NCI-H226 (cell line): ENCODE measurements at regions not wholly inside any gene's neighbourhood (a gene's known extent, or its start where the extent isn't known, plus 50 kb on each side); places are given as distances from the start of the nearest gene placed in this dataset.
A peak's percentile ranks its signal among the peaks of the same experiment; 100 is the strongest.

Experiments used
- DNase-seq: peaks from one replicate; pipeline ENCODE4 v3.0.0-alpha.2; 2015

DNA sequence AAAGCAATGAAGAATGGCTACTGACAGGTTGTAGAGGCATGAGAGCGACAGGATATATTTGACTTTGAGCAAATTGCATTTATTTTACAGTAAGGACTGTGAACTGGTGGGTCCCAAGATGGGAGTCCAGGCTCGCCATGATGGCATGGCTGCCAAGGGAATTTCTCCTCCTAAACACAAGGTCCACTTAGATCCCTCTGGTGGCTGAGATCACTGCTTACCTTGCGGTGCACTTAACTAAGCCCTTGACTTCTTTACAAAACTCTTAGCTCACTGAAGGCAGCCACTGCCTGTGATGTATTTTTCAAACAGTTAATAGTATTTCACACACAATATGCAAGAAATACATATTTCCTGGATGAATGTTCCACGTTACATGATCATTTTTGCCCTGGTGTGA is 50.3 kb upstream of the SORBS2 start:
- no peak for DNase-seq

DNA sequence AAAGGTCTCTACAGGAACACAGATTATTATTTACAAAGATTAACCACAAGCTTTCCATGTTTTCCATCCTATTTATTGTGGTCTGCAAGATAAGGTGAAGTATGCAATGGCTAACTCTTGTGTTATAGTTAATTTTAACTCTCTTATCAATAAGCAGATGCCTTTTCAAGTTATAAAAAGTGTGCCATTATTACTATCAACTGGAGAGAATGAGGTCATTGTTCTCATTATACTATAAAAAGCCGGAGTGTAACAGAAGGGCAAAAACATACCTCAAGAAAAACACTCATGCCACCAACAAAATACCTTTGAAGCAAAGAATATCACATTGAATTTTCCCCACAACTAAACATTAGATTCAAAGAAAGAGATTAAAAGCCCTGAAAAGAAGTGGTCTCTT is 52.0 kb upstream of the SORBS2 start:
- no peak for DNase-seq

DNA sequence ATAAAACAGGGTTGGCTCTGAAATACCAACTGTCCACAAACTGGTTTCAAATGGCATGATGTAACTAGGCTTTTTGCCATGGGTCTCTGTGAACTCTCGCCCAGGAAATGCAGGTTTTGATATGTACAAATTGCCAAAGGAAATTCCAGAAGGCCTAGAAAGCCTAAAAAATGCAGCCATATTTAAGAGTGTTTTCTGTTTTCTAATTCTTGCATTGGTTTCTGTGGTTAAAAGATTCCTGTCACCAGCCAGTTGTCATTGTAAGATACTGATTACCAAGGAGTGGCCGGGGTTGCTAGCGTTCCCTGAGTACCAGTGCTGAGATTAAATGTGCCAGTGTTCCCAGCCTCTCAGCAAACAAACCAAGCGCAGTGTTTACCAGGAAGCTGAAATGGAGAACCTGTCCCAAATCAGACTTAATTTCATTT is 53.9 kb upstream of the SORBS2 start:
- peak; percentile 67 for DNase-seq

DNA sequence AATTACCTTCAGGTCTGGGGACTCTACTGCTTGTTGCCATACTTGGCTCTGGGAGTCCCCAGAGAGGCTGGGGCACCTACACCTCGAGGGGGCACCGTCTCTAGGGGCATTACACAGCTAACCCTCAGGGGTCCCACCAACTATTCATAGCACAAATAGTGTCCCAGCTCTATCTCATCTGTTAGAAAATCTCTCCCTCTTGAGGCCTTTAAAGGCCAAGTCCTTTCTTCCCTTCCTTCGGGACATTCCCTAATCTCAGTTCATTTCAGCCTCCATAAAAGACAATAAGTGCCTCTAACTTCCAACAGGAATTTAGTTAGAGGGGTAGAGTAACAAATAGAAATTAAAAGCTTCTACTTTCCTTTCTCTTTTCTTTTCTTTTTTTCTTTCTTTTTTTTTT is 55.8 kb upstream of the SORBS2 start:
- no peak for DNase-seq

DNA sequence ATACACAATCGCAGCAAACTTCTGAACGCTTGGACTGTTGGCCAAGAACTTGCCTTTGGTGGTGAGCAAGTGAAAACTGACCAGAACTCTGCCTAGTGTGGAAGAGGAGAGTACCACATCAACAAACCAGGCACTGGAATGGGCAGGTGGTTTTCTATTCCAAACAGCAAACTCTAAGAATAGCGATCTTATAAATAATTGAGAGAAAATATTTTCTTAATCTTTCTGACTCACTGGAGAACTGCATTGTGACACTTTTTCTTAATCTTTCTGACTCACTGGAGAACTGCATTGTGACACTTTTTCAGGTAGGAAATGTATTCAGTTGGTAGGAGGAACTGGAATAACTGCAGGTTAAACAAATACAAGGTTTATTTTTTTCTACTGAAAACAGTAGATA is 57.0 kb upstream of the SORBS2 start:
- no peak for DNase-seq

DNA sequence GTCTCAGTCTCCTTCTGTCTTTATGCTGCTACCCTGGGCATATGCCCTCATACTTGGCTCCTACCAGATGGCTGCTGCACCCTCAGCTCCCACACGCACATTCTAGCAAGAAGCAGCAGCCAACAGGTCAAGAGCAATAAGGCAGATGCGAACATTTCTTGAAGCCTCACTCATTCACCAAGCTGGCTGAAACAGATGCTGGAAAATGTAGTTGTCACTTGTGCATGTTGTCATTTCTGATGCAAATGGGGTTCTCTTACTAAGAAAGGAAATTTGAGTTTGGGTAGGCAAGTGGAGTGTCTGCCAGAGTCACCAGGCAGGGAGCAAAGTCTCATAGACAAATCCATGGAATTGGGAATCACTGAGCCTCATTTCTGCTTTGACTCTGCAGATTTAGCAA is 57.4 kb upstream of the SORBS2 start:
- no peak for DNase-seq

DNA sequence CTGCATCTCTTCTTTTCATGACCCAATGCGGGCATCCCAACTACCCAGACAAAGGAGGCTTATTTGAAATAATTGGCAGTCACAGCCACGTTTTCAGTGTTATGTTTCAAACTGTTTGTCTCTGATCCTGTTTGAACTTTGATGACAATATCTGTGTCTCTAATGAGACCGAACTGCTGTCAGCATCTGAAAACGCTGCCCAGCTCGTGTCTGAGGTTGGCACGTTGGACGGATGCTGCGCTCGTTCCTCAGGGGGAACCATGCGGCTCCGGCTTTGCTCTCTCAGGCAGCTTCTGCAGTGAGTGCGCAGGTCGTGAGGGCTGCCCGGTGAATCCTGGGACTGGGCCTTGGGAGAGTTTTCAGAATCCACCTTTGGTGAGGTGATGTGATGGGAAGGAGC is 58.4 kb upstream of the SORBS2 start:
- DNase-seq, result no peak

DNA sequence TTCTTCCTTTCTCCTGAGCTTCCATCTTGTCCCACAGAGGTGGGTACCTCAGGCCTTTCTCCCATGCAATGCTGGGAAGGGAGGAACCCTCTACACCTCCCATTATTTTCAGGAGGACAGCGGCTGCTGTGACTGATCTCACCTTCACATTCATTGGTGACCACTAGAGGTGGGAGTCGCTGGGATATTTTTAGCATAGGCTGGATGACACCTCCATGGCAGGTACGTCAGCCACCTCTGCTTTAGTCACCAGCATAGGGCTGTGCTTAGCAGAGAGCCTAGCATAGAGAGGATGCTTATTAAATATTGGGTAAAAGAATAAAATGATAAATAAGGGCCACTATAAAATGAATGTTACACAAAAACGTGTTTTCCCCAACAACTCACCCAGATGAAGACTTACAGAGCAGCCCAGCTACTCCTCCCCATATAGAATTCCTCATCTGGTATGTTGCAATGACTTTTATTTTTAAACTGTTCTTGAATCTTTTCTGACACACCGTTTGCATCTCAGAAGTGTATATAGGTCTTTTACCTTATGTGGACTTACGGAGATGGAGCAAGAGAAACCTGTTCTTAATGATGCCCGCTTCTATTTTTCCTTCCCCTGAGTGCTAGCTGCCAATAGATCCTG is 60.9 kb upstream of the SORBS2 start:
- DNase-seq, result no peak

DNA sequence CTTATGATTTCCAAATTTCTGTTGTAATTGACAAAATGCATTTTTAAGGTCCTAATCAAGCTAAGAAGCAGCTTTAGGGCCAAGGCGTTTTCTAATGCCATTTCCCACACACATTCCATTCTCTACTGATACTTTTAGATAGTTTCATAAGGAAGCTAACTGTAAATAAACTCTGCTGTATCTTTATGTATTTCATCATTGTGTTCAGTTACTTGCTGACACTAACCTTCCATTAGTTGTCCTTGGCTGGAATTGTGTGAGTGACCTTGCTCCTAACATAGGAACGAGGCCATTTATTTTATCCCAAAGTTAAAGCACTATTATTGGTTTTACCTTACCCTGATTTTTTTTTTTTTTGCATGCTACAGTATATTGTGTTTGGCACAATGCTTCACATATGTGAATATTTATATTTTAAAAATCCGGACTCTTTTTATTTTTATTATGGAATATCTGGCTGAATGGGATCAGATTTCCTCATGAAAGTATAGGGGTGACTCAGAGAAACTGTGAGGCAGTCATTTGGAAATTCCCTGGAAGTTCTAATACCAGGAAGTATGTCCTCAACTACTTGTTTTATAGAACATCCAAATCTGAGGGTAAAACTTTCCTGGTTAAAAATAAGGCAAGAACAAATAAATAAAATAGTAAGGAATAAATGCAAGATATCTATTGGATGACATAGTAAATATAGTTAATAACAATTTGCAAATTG is 62.7 kb upstream of the SORBS2 start:
- DNase-seq, result peak; percentile 42

DNA sequence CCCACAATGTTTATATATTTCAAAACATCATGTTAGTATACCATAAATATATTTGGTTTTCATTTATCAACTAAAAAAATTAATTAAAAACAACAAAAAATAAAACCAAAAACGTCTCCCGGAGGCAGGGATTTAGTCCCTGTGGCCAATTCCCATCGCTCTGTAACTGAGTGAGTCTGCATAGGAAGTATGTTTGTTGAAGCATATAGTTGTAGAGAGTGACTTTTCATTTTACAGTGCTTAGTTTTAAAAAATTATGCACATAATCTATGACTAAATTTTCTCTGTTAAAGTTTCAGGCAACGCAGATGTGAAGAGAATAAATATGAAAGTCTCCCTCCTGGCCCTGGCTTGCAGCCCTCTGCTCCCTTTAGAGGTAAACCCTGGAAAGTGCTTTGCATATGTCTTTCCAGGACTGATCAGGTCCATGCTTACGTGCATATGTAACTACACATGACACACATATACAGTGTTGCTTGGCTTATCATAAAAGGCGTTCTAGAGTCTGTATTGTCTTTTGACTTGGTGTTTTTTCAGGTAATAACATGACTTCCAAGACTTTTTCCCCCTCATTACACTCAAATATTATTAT is 63.4 kb upstream of the SORBS2 start:
- no peak for DNase-seq

DNA sequence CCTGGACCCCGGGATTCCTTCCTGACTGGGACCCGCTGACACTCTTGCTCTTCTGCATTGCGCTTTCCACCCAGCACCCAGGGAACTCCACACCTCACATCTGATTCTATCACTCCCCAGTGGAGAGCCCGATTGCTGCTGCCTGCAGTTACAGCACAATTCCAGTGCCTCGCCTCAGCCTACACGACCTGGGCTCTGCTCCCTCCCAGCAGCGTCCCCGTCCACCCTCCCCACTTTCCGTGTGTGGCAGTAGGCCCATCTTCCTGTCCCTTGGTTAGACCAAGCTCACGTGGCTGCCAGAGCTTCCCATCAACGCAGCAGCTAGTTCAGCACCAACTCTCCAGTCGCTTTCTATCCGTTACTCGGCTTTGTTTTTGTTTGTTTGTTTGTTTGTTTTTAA is 66.6 kb upstream of the SORBS2 start:
- DNase-seq, result no peak

DNA sequence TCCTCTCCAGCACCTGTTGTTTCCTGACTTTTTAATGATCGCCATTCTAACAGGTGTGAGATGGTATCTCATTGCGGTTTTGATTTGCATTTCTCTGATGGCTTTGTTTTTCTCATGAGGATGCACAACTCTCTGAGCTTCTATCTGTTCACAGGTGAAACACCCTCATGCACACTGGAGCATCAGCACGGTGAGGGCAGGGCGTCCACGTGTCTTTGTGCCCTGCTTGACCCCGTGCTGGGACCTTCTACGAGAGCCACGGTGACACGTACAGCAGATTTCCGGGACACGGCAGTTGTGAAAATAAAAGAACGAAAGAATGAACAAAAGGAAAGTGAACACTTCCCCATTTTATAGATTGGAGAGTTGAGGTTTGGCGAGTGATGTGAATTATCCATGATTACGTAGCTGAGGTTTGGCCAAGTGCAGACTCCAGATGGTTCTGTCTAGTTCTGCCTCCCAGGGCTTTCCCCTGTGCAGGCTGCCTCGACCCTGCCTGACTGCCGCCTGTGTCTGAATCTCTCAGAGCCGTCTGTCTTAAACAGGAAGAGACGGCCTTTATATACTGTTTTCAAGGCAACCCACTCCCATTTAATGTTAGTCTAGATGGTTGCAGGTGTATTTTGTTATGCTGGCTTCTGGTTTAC is 67.8 kb upstream of the SORBS2 start:
- DNase-seq, result no peak

DNA sequence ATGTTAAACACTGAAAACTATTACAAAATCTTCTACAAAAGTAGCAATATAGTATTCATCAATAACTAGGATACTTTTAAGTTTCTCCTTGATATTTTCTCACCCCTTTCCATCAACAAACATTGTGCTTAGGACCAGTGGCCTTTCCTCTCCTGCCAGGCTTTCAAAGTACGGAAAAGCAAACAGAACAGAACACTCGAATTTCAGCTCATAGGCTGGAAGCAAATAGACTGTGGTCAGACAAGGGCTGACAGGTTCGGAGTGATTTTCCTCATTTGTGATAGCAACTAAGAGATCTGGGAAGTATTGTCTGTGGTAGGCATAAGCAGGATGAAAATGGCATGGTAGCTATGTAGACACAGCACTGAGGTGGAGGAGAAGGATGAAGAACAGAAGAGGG is 68.6 kb upstream of the SORBS2 start:
- no peak for DNase-seq

DNA sequence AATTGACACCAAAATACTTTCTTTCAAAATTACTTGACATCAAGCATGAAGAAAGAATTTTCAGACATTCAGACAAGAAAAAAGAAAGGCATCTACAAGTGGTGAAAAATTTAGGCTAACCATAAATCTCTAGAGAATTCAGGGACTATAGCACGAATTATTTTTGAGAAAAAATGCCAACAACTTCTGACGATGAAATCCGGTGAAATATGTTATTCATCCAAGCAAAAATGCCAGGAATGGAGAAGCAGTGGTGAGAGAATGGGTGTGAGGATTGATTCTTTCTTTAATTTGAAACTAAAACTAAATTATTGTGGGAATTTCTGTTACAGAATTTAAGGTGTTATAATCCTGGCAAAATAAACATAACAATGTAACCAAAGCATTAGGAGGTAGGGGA is 69.4 kb upstream of the SORBS2 start:
- DNase-seq, result no peak

DNA sequence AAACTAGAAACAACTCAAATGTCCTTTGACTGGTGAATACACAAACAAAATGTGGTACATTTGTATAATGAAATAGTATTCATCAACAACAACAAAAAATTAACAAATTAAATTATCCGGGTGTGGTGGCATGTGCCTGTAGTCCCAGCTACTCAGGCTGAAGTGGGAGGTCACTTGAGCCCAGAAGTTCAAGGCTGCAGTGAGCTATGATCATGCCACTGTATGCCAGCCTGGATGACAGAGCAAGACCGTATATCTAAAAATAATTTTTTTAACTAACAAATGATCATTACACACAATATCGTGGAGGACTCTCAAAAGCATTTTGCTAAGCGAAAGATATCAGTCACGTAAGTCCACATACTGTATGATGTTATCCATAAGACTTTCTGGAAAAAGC is 71.6 kb upstream of the SORBS2 start:
- DNase-seq, result no peak

DNA sequence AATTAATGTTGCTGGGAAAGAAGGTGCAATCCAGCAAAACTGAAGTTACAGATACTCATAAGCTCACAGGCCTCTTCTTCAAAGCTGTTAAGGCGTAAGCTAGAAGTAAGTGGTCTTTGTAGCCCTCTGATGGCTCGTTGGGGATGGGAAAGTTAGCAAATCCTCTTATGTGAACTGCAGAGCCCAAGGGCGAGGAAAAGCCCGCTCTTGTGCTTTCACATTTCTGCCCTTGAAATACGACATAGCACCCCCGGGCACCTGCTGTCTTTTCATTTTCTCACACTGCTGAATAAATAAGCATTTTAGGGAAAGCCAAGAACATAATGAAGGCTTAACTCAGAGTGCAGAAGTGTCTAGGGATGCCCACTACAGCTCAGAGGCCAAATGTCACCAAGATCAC is 73.1 kb upstream of the SORBS2 start:
- no peak for DNase-seq

DNA sequence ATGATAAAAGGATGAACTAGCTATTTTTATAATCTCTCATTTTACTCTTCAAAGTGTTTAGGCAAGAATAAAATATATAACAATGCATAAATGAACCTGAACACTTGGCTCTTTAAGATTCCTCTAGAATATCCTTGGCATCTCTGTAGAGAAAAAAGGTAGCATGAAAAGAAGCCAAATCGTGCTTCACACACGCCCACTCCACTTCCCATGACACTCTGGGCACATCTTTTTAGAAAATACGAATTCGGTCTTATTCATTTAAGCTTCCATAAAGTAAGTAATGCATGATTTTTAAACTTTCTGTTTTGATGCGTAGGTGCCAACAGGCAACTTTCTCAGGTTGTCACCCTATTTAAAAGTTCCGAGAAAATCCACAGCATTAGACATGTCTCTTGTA is 73.6 kb upstream of the SORBS2 start:
- no peak for DNase-seq

DNA sequence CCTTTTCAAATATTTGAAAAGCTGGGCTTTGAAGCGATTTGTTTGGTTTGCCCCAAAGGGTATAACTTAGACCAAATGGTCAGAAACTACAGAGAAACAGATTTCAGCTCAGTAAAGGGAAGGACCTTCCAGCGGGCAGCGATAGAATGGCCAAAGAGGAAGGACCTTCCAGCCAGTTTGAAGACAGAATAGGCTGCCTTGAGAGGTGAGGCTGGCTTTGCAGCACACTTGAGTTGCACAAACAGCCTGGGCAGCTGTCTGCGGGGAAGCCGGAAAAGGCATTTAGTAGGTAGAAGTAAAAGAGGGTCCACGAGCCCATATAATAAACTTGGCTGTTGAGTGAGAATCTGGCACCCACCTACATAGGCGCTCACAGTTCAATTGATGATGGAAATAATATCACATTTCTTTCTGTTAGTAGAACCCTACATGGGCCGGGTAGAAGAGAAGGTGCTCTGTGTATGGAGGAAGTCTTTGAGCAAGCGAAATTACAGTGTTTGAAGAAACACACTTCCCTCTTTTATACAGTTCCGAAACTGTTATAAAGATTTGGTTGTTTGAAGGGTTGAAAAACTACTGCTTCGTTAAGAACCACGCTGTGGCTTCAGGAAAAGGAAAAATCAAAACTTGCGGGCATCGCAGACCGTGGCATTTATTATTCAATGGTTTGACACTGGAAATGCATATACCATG is 75.0 kb upstream of the SORBS2 start:
- no peak for DNase-seq

DNA sequence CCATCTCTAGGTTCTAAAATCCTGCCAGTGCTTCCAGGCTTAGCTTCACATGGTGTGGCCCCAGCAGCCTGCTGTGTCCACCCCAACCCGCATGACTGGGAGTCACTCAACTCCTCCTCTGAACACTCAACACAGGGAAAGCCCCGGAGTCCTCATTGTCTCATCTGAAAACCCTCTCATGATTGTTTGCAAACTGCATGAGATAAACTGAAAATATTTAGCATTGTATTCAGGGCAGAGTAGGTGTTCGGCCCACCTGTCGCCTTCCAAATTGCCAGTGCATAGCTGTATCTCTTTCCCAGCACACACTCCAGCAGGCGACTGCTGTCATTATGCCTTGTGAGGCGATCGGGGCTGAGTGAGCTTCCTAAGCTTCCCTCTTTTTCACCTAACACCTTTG is 76.7 kb upstream of the SORBS2 start:
- no peak for DNase-seq

DNA sequence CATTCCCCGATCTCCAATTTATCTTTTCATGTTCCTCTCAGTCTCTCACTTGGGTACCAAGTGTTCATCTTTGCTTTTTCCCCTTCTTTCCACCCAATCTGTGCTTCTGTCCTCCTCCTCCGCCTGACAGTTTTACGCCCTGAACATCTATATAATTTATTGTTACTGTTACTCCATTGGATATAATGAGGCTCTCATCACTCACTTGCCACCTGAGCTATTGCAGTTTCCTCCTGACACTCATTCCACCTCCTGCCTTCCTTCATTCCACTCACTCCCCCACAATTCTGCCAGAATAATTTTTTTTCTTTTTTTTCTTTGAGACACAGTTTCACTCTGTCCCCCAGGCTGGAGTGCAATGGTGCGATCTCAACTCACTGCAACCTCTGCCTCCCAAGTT is 77.6 kb upstream of the SORBS2 start:
- DNase-seq, result no peak

DNA sequence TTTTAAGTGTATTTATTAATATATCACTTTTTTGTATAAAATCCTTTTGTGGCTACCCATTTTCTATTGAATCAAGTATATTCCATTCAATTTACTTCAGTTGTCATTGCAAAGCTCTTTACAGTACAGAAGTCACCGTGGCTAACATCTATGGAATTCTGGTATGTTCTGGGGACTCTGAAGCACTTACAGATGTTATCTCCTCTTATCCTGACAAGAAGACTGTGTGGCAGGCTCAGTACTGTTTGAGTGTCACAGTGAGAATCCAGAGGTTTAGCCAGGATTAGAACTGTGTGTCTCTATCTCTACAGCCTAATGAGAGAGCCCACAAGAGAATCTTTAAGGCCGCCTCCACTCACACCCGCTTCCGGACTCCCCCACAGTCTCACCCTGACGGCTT is 78.2 kb upstream of the SORBS2 start:
- no peak for DNase-seq

DNA sequence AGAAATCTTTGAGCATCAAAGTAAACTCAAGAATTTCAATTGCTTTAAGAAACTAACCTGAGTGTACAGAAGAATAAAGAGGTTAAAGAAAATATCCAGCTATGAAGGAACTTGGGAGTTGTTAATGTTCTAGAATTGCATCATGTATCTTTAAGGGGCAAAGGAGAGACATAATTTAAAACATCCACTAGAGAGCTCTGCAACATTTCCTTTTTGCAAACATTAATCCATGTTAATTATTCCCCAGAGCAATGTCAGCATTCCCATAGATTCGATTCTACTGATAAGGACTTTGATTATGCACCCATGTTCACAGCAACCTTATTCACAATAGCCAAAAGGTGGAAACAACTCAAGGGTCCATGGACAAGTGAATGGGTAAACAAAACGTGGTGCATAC is 80.2 kb upstream of the SORBS2 start:
- no peak for DNase-seq

DNA sequence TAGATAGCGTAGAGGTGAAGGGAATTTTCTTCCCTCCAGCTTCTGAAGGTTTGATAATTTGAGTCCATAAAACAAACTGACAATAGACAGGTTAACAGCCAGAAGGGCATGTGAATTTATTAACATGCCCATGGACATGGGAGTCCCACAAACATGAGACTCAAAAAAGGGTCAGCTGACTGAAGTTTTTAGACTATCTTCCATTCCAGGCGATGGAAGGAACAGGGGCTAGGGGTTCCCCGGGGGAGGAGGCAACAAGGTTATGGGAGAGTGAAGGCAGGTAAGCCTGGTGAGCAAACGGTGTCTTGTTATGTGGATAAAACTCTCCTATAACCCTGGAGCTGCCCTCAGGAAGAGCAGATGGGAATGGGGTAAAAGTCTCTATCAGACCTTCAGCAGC is 81.5 kb upstream of the SORBS2 start:
- DNase-seq, result no peak

DNA sequence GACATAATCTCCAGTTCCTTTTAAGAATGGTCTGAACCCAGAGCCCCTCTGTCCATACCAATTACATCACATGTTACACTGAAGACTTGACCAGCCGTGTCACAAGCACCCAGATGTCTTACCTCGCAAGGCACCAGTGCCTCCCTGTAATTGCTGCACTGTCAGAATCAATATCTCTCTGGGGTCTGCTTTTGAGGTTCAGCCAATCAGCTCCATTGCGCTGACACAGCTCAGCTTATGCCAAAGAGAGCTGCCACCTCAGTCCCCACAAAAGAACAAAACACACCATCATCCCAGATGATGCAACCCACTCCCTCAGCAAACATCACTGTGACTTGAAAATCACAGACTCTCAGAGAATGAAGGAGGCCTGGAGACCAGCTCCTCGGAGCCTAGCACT is 82.5 kb upstream of the SORBS2 start:
- no peak for DNase-seq
